Epidermal melanocyte (primary cell): ENCODE measurements at regions not wholly inside any gene's neighbourhood (a gene's known extent, or its start where the extent isn't known, plus 50 kb on each side); places are given as distances from the start of the nearest gene placed in this dataset.
"Not testable (repeated sequence)": the region's sequence is repeated elsewhere in the genome, so short reads cannot be mapped to it uniquely, and the experiment has no call there.

Experiments used
- DNase-seq: peaks from one replicate; pipeline ENCODE4 v3.0.0; 2011; ENCODE audit warnings: low spot score; ENCODE audit not compliant: insufficient read length

DNA sequence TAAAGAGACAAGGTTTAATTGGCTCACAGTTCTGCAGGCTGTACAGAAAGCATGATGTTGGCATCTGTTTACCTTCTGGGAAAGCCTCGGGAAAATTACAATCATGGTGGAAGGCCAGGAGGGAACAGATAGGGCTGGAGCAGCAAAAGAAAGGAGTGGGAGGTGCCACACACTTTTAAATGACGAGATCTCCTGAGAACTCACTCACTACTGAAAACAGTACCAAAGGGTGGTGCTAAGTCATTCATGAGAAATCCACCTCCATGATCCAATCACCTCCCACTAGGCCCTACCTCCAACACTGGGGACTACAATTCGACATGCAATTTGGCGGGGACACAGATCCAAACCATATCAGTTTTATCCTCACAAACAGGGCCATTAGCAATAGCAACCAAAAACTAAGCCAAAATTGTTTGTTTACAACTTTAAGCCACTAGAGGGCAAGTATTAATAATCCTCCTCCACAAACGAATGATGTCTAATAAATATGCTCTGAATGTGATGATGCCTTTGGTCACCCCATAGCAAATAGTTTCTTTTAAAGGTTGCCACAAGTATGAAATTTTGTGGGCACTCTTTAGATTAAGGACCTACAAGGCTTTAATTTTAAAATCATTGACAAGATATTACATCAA lies 129.2 kb upstream of the NRBF2 start:
- no peak for DNase-seq

GRCh38 chr10:62996925-62997324 lies 136.2 kb upstream of the NRBF2 start:
- DNase-seq, result no peak

- no peak for DNase-seq
Observed at GRCh38 chr10:62996516-62996915, 136.6 kb upstream of the NRBF2 start.

DNA sequence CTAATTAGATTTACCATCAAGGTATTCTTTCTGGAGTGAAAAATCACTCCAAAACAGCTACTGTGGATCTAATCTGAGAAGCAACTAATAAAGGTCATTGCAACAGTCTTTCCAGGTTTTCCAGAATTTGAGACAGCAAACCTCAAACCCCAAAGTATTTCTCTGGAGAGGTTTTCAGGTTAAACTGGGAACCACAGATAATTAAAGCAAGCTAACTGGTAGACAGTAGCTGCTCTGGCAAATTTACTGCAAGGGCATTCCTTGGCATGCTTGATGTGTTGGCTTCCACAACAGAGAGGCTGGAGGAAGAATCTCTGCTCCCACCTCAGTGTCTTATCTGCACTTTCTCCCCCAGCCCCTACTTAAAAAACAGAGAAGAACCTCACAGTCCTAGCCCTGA lies 140.0 kb upstream of the NRBF2 start:
- no peak for DNase-seq

- no peak for DNase-seq
Observed at GRCh38 chr10:62992145-62992721, 140.9 kb upstream of the NRBF2 start.

GRCh38 chr10:62990126-62990525 lies 143.0 kb upstream of the NRBF2 start:
- DNase-seq, result no peak

DNA sequence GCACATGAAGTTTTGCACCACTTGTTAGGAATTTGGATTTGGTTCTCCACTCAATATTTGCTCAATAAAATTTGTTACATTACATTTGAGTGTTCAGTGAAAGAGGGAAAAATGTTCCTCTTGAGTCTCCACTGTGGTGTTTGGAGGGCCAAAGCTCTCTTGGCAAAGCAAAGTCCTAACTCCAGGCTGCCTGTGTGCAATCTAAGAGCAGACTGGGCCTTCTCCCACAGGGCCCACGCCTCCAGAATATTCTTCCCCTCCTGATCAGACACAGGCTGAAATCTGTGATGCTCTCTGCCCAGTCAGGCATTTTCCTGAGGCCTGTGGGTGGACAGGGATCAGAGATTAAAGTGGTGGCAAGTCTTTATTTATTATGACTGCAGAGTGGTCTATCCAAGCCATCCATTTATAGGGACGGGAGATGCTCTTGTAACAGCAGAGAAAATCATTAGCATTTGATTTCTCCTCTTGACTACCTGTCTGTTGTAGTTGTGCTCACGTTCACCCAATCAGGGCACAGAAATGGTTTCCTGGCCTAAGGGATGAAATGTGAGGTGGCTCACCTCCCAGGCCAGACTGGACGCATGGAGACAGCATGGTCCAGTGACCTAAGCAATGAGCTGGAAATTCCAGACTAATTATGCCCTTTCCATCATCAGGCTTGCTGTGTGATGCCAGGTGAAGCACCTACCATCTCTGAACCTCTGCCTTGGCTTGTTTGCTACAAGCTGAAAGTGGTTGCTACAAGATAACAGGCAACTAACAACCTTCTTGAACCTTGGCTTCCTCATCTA lies 147.1 kb upstream of the NRBF2 start:
- no peak for DNase-seq

DNA sequence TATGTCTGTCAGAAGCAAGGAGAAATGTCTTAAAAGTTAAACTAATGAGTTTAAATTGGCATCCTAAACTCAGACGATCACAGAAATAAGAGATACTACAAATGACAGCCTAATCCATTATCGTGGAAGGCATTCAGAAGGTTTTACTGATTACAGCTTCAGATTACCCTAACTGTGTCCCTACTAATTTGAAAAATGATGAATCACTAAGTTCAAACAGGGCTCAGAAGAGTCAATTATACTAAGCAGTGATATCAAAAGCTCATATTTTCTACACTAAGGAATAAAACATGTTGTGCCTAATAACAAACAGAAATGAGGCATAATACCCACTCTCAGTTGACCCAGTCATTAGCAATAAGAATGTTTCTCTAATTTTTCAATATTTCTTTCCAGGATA lies 152.0 kb upstream of the NRBF2 start:
- DNase-seq, result no peak

DNA sequence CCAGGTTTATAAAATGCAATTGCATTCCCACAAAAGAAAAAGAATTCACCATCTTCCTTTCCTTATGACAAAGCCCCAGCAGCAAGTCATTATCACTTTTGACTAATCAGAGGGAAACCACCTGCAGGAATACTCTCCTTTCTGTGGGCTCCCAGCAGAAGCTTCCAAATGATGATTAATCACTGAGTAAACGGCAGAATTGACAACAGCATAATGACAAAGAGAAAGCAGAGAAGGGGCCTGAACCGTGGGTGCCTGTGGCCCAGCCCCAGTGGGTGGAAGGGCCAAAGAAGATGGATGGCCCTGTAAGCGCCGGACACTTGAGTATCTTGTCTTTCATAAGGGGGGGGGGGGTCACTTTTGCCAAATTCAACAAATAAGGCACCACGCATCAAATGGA lies 152.4 kb upstream of the NRBF2 start:
- no peak for DNase-seq

DNA sequence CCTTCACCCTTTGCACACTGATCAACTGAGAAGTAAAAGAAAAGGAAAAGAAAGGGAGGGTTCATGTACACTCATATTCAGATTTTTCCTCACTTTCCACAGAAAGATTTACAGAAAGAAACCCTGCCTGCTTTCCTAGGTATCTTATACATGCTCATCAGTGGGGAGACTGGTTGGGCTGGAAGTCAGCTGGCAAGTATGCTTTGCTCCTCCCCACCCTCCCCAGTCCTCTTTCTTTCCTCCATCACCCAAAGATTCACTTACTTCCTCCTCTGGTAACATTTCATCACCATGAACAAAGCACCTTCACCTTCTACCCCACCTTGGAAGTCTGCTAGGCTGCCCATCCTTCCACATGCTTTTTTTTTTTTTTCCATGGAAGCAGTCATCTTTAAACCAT lies 153.2 kb upstream of the NRBF2 start:
- DNase-seq, result no peak

DNA sequence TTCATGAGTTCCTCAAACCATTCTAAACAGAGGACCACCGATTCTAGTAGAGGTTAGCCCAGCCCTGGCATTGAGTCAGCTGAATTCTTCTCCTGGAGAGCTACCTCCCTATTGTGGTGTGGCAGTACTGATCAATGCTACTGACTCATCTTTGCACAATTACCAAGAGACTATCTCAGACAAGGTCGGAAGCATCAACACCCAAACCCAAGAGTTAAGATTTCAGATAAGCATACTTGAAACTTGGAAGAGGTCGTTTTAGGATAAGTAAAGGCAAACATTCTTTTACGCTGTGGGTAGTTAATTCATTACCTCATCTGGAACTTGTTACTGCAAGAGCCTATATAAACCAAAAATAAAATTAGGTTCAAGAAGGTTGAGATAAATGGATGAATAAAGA lies 154.6 kb upstream of the NRBF2 start:
- no peak for DNase-seq

DNA sequence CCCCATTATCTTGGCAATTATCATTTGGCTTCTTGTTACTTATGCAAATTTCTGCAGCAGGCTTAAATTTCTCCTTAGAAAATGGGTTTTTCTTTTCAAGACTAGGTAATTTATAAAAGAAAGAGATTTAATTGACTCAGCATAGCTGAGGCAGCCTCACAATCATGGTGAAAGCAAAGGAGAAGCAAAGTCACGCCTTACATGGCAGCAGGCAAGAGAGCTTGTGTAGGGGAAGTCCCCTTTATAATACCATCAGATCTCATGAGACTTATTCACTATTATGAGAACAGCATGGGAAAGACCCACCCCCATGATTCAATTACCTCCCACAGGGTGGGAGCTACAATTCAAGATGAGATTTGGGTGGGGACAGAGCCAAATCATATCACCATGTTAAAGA lies 158.3 kb upstream of the NRBF2 start:
- not testable (repeated sequence) for DNase-seq

- no peak for DNase-seq
Observed at GRCh38 chr10:62972103-62972502, 155.9 kb upstream of the EGR2 start.

GRCh38 chr10:62964026-62964425 lies 147.9 kb upstream of the EGR2 start:
- no peak for DNase-seq

DNA sequence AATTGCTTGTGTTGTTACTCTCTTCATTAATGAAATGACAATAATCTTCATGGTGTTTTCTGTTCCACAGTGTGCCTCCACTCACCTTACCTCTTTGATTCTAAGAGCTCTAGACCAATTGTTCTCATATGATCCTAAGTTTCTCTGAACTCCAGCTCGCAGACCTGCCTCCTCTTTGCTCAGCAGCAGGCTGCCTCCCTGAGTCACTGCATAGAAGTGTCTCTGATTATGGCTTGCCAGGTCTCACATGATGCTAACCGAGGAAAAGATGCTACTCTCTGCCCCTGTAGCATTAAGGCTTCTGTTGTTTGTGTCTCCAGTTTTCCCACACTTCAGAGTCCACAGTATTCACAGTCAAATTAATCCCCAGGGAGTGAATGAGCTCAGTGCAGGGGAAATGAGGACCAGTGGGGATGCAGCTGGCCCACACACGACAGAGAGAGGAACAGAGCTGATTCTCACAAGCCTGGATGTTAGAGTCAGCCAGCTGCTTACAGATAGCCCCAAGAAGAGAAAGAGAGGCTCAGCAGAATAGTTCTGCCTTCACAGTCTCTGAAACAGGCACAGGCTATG lies 145.9 kb upstream of the EGR2 start:
- no peak for DNase-seq

GRCh38 chr10:62960416-62960815 lies 144.2 kb upstream of the EGR2 start:
- DNase-seq, result no peak

- no peak for DNase-seq
Observed at GRCh38 chr10:62959553-62959952, 143.4 kb upstream of the EGR2 start.

DNA sequence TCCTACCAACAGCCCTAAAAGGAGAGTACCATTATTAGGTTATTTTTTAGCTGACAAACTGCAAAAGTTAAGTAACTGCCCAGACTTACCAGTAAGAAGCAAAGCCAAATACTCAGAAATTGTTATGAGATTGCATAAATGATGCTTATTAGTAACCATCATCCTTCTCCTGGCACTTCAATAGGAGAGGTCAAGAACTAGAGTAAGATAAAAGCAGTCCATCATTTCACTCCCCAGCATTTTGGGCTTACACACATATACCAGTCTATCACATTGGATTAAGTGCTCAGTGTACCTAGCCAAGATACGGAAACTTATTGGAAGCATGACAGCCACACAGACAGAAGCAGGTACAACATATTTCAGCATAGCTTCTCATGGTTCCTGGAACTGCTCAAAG lies 142.8 kb upstream of the EGR2 start:
- no peak for DNase-seq

GRCh38 chr10:62946278-62946677 lies 130.1 kb upstream of the EGR2 start:
- no peak for DNase-seq

DNA sequence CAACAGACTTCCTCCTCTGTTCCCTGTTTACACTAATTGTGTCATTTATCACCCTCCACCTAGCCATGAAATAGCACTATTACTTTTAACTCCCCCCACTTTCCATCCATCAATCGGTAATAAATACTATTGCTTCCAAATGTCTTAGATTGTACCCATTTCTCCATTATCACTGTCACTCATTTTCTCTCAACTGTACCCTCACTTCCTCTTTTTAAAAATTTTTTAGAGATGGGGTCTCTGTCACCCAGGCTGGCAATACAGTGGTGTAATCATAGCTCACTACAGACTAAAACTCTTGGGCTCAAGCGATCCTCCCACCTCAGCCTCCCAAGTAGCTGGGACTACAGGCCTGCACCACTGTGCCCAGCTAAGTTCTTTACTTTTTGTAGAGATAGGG lies 123.5 kb upstream of the EGR2 start:
- no peak for DNase-seq

DNA sequence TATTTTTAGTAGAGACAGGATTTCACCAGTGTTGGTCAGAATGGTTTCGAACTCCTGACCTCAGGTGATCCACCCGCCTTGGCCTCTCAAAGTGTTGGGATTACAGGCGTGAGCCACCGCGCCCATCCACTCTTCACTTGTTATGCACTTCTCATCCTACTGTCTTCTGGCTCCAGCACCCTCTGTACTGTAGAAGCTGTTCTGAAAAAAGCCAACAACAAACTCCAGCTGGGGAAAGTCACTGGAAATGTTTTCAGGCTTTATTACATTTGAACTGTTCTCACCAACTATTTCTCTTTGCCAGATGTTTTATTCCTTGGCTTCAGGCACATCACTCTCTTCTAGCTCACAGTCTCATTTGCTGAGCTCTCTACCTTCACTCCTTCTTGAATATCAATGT lies 122.5 kb upstream of the EGR2 start:
- no peak for DNase-seq

DNA sequence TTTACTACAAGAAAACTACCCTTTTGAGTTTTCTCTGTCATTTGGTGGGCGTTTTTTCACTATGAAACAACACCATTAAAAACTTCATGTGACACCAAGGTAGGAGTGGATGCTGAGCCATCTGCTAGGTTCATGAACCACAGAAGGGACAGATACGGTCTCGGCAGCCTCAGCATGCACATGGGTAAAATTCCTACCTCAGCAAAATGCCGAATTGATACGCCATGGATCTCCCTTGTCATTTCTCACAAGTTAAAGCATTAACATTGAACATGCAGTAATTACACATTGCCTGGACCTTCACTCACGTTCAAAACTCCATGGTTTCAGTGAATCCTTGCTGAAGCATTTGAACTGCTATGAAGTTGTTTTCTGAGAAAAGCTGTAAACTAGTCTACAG lies 121.5 kb upstream of the EGR2 start:
- no peak for DNase-seq

DNA sequence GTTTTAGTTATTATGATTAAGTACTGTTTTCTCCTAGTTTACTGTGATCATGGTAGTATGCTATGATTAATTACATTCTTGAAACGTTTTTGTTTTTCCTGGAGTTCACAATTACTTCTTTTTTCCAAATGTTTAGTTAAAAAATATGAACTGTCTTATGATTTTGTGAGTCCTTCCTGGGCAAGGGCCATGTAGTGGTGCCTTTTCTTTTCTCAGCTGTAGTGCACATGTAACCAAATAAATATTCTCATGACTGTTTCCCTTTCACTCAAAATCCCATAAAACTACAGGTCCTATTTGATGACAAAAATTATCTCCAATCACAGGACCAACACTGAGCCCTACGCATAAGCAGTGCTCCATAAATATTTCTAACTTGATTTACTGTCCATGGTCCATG lies 118.9 kb upstream of the EGR2 start:
- no peak for DNase-seq
